Neuronal stem cell (in vitro differentiated cells): ENCODE measurements at regions not wholly inside any gene's neighbourhood (a gene's known extent, or its start where the extent isn't known, plus 50 kb on each side); places are given as distances from the start of the nearest gene placed in this dataset.

Source experiments
- DNase-seq: peaks from one replicate; pipeline ENCODE4 v3.0.0-alpha.2; 2013; ENCODE audit warnings: low spot score
- H2AFZ ChIP-seq: one replicate; pipeline ENCODE4 v1.6.1; 2013; ENCODE audit warnings: mild to moderate bottlenecking, low read length, inconsistent platforms
- H2AK5ac ChIP-seq: 2 replicates; pipeline ENCODE4 v1.6.1; 2013; ENCODE audit warnings: low read depth, mild to moderate bottlenecking, inconsistent platforms, low read length, moderate library complexity, mixed read lengths
- H2BK120ac ChIP-seq: 2 replicates; pipeline ENCODE4 v1.6.1; 2013; ENCODE audit warnings: low read depth, mild to moderate bottlenecking, inconsistent platforms, low read length, moderate library complexity, mixed read lengths
- H2BK12ac ChIP-seq: one replicate; pipeline ENCODE4 v1.6.1; 2013; ENCODE audit warnings: low read length, inconsistent platforms
- H2BK15ac ChIP-seq: 2 replicates; pipeline ENCODE4 v1.6.1; 2013; ENCODE audit warnings: mild to moderate bottlenecking, low read length, inconsistent platforms, mixed read lengths
- H2BK5ac ChIP-seq: one replicate; pipeline ENCODE4 v1.6.1; 2013; ENCODE audit warnings: inconsistent platforms, mild to moderate bottlenecking, low read length, moderate library complexity
- H3K14ac ChIP-seq: one replicate; pipeline ENCODE4 v1.6.1; 2013; ENCODE audit warnings: low read length, inconsistent platforms
- H3K18ac ChIP-seq: 2 replicates; pipeline ENCODE4 v1.6.1; 2013; ENCODE audit warnings: low read length, inconsistent platforms
- H3K23ac ChIP-seq: 2 replicates; pipeline ENCODE4 v1.6.1; 2013; ENCODE audit warnings: low read depth, mild to moderate bottlenecking, mixed read lengths, low read length, inconsistent platforms; ENCODE audit not compliant: poor library complexity
- H3K27ac ChIP-seq: replicated peaks from 3 replicates; pipeline ENCODE4 v1.5.1; 2013; ENCODE audit warnings: low read length, inconsistent platforms
- H3K27me3 ChIP-seq, 3 experiments: 2 replicates each; pipeline ENCODE4 v1.6.1; 2013; ENCODE audit warnings: low read length in 3 of 3, mild to moderate bottlenecking in 2 of 3, inconsistent platforms in 1 of 3, low read depth in 1 of 3, mixed read lengths in 1 of 3, moderate library complexity in 1 of 3; ENCODE audit not compliant: control insufficient read depth in 3 of 3, insufficient read depth in 3 of 3
- H3K36me3 ChIP-seq, 2 donors: replicated peaks in 1 of 2; 2 replicates each; pipeline ENCODE4 v1.6.1; 2013; ENCODE audit warnings: low read length in 2 of 2; ENCODE audit not compliant: control insufficient read depth in 2 of 2, insufficient read depth in 2 of 2
- H3K4ac ChIP-seq: 2 replicates; pipeline ENCODE4 v1.6.1; 2013; ENCODE audit warnings: inconsistent platforms, mild to moderate bottlenecking, low read length, moderate library complexity
- H3K4me1 ChIP-seq, 2 donors: 1 replicate in 1 of 2; 2 replicates in 1 of 2; pipeline ENCODE4 v1.6.1; 2013; ENCODE audit warnings: low read length in 2 of 2, low read depth in 1 of 2; ENCODE audit not compliant: control insufficient read depth in 2 of 2, insufficient read depth in 1 of 2
- H3K4me2 ChIP-seq: one replicate; pipeline ENCODE4 v1.6.1; 2013; ENCODE audit warnings: mild to moderate bottlenecking, low read length, inconsistent platforms; ENCODE audit not compliant: insufficient read depth, poor library complexity, severe bottlenecking
- H3K4me3 ChIP-seq, 2 donors: 2 replicates each; pipeline ENCODE4 v1.5.1; 2013; ENCODE audit warnings: low read length in 2 of 2, mild to moderate bottlenecking in 2 of 2, inconsistent platforms in 1 of 2, moderate library complexity in 1 of 2
- H3K79me1 ChIP-seq: one replicate; pipeline ENCODE4 v1.6.1; 2013; ENCODE audit warnings: low read depth, mild to moderate bottlenecking, inconsistent platforms, low read length, moderate library complexity
- H3K9ac ChIP-seq: one replicate; pipeline ENCODE4 v1.6.1; 2013; ENCODE audit warnings: mild to moderate bottlenecking, low read depth, low read length, inconsistent platforms; ENCODE audit not compliant: poor library complexity
- H3K9me3 ChIP-seq, 2 donors: replicated peaks in 1 of 2; 2 replicates each; pipeline versions ENCODE3 to v1.6.1; 2013; ENCODE audit warnings: low read length in 2 of 2, mild to moderate bottlenecking in 2 of 2, inconsistent platforms in 1 of 2, low read depth in 1 of 2, mixed read lengths in 1 of 2, moderate library complexity in 1 of 2; ENCODE audit not compliant: control insufficient read depth in 2 of 2, insufficient read depth in 1 of 2
- H4K8ac ChIP-seq: one replicate; pipeline ENCODE4 v1.6.1; 2013; ENCODE audit warnings: low read depth, mild to moderate bottlenecking, inconsistent platforms, low read length, moderate library complexity
- H4K91ac ChIP-seq: one replicate; pipeline ENCODE4 v1.6.1; 2013; ENCODE audit warnings: low read length, low read depth, mild to moderate bottlenecking, inconsistent platforms; ENCODE audit not compliant: poor library complexity
- WGBS, 2 donors: extraction: QIAGEN DNeasy Blood & Tissue Kit; methylation state at CpG; one replicate each; pipeline ENCODE4 v1.1.7; 2013; ENCODE audit warnings: missing lambda C conversion rate in 2 of 2, mixed read lengths in 1 of 2; ENCODE audit not compliant: insufficient read length in 2 of 2, insufficient replicate concordance in 1 of 2; ENCODE audit errors: extremely low coverage in 2 of 2; 5-methylcytosine and 5-hydroxymethylcytosine counted together

GRCh38 chr2:83331810-83332209, 1127.3 kb downstream of the SUCLG1 start:
- no peak overlapping the region for H3K4ac ChIP-seq
- no peaks in the 10 kb centered on the region for H3K27me3 ChIP-seq
- H2AK5ac ChIP-seq = no peak overlapping the region
- H3K9me3 ChIP-seq = no peaks in the 10 kb centered on the region
- no peaks in the 10 kb centered on the region for H3K4me1 ChIP-seq
- H2BK120ac ChIP-seq = no peak overlapping the region
- no CpG with 5 or more reads among the region's 3 CpGs for WGBS, 2 donors
- H2BK5ac ChIP-seq = no peak overlapping the region
- H3K27ac ChIP-seq = no peak overlapping the region
- no peak overlapping the region for H4K8ac ChIP-seq
- no peak overlapping the region for H2BK15ac ChIP-seq
- no peak overlapping the region for H3K23ac ChIP-seq
- no peak overlapping the region for H2AFZ ChIP-seq
- no peak overlapping the region for H3K4me2 ChIP-seq
- H3K79me1 ChIP-seq = no peaks in the 10 kb centered on the region
- no peaks in the 10 kb centered on the region for H3K36me3 ChIP-seq
- H4K91ac ChIP-seq = no peak overlapping the region
- no peak overlapping the region for H3K9ac ChIP-seq
- no peak overlapping the region for H3K4me3 ChIP-seq
- H3K14ac ChIP-seq = no peak overlapping the region
- no peak for DNase-seq
- no peak overlapping the region for H3K18ac ChIP-seq
- no peak overlapping the region for H2BK12ac ChIP-seq

DNA sequence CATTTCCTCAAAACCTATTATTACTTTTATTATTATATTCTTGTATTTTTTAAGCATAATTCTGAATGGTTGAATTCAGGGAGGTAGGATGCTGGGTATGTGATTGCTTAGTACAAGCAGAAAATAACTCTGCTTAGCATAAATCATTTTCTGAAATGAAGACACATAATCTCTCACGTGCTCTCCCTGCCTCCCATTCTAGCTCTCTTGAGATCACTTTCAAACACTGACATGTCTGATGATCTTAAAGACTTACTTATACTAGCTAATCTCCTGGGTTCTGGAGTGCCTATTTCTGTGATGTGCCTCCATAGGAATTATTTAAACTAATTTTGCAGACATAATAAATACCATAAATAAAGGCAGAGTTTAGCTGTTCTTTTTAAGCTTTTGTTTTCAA, 1136.0 kb downstream of the SUCLG1 start:
- WGBS, 2 donors = no CpG with 5 or more reads among the region's 1 CpG
- H4K91ac ChIP-seq = no peak overlapping the region
- no peak overlapping the region for H3K4ac ChIP-seq
- DNase-seq = no peak
- no peak overlapping the region for H2BK12ac ChIP-seq
- H3K18ac ChIP-seq = no peak overlapping the region
- H2BK5ac ChIP-seq = no peak overlapping the region
- H4K8ac ChIP-seq = no peak overlapping the region
- H3K27me3 ChIP-seq = no peaks in the 10 kb centered on the region
- no peaks in the 10 kb centered on the region for H3K9me3 ChIP-seq
- no peak overlapping the region for H2BK120ac ChIP-seq
- no peaks in the 10 kb centered on the region for H3K79me1 ChIP-seq
- H3K23ac ChIP-seq = no peak overlapping the region
- H2AFZ ChIP-seq = no peak overlapping the region
- no peak overlapping the region for H3K9ac ChIP-seq
- H3K4me3 ChIP-seq = no peak overlapping the region
- no peak overlapping the region for H2AK5ac ChIP-seq
- H3K36me3 ChIP-seq = no peaks in the 10 kb centered on the region
- H3K4me2 ChIP-seq = no peak overlapping the region
- H3K14ac ChIP-seq = no peak overlapping the region
- peaks cover 0 to 2% of the 10 kb centered on the region in 2 donors for H3K4me1 ChIP-seq
- no peak overlapping the region for H3K27ac ChIP-seq
- no peak overlapping the region for H2BK15ac ChIP-seq

GRCh38 chr2:83320053-83320452, 1139.0 kb downstream of the SUCLG1 start:
- H2AK5ac ChIP-seq = no peak overlapping the region
- H3K4ac ChIP-seq = no peak overlapping the region
- no peak overlapping the region for H2BK12ac ChIP-seq
- H3K18ac ChIP-seq = no peak overlapping the region
- no peak overlapping the region for H3K9ac ChIP-seq
- no peak overlapping the region for H2BK120ac ChIP-seq
- H4K91ac ChIP-seq = no peak overlapping the region
- no peak overlapping the region for H3K14ac ChIP-seq
- H3K27me3 ChIP-seq = no peaks in the 10 kb centered on the region
- H2AFZ ChIP-seq = no peak overlapping the region
- no peaks in the 10 kb centered on the region for H3K79me1 ChIP-seq
- H3K4me1 ChIP-seq = peaks cover 0 to 2% of the 10 kb centered on the region in 2 donors
- no peak overlapping the region for H3K4me3 ChIP-seq
- no peak overlapping the region for H3K4me2 ChIP-seq
- H3K27ac ChIP-seq = no peak overlapping the region
- no peak for DNase-seq
- no peak overlapping the region for H4K8ac ChIP-seq
- H3K23ac ChIP-seq = no peak overlapping the region
- H2BK5ac ChIP-seq = no peak overlapping the region
- no peaks in the 10 kb centered on the region for H3K9me3 ChIP-seq
- H2BK15ac ChIP-seq = no peak overlapping the region
- H3K36me3 ChIP-seq = no peaks in the 10 kb centered on the region

DNA sequence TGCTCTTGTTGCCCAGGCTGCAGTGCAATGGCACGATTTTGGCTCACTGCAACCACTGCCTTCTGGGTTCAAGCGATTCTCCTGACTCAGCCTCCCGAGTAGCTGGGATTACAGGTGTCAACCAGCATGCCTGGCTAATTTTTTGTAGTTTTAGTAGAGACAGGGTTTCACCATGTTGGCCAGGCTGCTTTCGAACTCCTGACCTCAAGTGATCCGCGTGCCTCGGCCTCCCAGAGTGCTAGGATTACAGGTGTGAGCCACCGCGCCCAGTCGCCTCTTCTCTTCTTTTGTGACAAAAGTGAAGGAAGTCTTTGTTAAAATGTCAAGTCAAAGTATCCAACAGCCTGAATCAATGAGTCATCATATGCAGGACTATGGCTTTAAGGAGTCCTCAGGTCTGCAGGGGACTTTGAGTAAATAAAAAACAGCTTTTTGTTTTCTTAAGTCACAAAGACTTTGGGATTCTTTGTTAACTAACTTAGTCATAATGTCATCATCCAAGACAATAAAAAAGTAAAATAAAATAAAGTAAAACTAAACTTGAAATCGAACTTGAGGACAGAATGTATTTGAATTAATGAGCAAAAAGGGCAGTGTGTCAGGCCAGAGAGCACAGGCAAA, 1153.2 kb downstream of the SUCLG1 start:
- no peak overlapping the region for H3K23ac ChIP-seq
- H3K79me1 ChIP-seq = no peaks in the 10 kb centered on the region
- H2AFZ ChIP-seq = no peak overlapping the region
- H3K27me3 ChIP-seq = no peaks in the 10 kb centered on the region
- no peaks in the 10 kb centered on the region for H3K4me1 ChIP-seq
- no peak overlapping the region for H3K27ac ChIP-seq
- no peaks in the 10 kb centered on the region for H3K36me3 ChIP-seq
- no peak overlapping the region for H3K9ac ChIP-seq
- no peak overlapping the region for H2BK12ac ChIP-seq
- H3K4me2 ChIP-seq = no peak overlapping the region
- H4K91ac ChIP-seq = no peak overlapping the region
- no peak overlapping the region for H3K4me3 ChIP-seq
- H2AK5ac ChIP-seq = no peak overlapping the region
- H3K18ac ChIP-seq = no peak overlapping the region
- WGBS, 2 donors = no CpG with 5 or more reads among the region's 11 CpGs
- H2BK5ac ChIP-seq = no peak overlapping the region
- H2BK15ac ChIP-seq = no peak overlapping the region
- no peak overlapping the region for H3K4ac ChIP-seq
- no peak for DNase-seq
- H3K14ac ChIP-seq = no peak overlapping the region
- H3K9me3 ChIP-seq = no peaks in the 10 kb centered on the region
- H4K8ac ChIP-seq = no peak overlapping the region
- H2BK120ac ChIP-seq = no peak overlapping the region
